ENCODE measurements at regions not wholly inside any gene's neighbourhood (a gene's known extent, or its start where the extent isn't known, plus 50 kb on each side); places are given as distances from the start of the nearest gene placed in this dataset.

GRCh38 chr16:13342675-13343074 lies 441.3 kb downstream of the SHISA9 start:
- TF ChIP-seq, protein P1, sequence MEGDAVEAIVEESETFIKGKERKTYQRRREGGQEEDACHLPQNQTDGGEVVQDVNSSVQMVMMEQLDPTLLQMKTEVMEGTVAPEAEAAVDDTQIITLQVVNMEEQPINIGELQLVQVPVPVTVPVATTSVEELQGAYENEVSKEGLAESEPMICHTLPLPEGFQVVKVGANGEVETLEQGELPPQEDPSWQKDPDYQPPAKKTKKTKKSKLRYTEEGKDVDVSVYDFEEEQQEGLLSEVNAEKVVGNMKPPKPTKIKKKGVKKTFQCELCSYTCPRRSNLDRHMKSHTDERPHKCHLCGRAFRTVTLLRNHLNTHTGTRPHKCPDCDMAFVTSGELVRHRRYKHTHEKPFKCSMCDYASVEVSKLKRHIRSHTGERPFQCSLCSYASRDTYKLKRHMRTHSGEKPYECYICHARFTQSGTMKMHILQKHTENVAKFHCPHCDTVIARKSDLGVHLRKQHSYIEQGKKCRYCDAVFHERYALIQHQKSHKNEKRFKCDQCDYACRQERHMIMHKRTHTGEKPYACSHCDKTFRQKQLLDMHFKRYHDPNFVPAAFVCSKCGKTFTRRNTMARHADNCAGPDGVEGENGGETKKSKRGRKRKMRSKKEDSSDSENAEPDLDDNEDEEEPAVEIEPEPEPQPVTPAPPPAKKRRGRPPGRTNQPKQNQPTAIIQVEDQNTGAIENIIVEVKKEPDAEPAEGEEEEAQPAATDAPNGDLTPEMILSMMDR (IDR thresholded peaks at IDR 0.05), result no peak
- TF ChIP-seq POLR2A (IDR thresholded peaks at IDR 0.05) (no peak), POLR2AphosphoS5 (IDR thresholded peaks at IDR 0.05) (no peak)

Measured in sigmoid colon (tissue), 4 donors.